GM12873 (cell line): ENCODE measurements at regions not wholly inside any gene's neighbourhood (a gene's known extent, or its start where the extent isn't known, plus 50 kb on each side); places are given as distances from the start of the nearest gene placed in this dataset.

Experiments
- TF ChIP-seq, protein P1 (sequence below): IDR thresholded peaks from 2 replicates; pipeline ENCODE4 v1.5.1; 2012; ENCODE audit warnings: low read depth, mild to moderate bottlenecking, moderate library complexity, low read length, control low read depth; ENCODE audit not compliant: insufficient read depth; ENCODE audit errors: missing control alignments

DNA sequence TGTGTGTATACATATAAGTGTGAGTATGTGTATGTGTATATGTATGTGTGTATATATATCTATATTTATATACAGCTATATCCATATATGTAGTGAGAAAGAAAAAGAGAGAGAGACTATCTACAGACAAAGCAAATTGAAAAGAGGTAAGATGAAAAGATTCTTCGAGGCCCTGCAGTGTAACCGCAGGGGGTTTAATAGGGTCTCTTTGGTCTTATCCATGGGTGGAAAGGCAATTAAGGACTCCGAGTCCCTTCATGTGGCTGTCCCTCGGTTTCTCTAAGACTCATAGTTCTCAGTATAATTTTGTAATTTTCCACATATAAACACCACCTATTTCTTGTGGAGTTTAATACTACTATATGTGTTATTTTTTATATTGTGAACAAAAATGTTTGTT is 50.6 kb upstream of the JAZF1 start:
- TF ChIP-seq, protein P1, sequence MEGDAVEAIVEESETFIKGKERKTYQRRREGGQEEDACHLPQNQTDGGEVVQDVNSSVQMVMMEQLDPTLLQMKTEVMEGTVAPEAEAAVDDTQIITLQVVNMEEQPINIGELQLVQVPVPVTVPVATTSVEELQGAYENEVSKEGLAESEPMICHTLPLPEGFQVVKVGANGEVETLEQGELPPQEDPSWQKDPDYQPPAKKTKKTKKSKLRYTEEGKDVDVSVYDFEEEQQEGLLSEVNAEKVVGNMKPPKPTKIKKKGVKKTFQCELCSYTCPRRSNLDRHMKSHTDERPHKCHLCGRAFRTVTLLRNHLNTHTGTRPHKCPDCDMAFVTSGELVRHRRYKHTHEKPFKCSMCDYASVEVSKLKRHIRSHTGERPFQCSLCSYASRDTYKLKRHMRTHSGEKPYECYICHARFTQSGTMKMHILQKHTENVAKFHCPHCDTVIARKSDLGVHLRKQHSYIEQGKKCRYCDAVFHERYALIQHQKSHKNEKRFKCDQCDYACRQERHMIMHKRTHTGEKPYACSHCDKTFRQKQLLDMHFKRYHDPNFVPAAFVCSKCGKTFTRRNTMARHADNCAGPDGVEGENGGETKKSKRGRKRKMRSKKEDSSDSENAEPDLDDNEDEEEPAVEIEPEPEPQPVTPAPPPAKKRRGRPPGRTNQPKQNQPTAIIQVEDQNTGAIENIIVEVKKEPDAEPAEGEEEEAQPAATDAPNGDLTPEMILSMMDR = no peak

DNA sequence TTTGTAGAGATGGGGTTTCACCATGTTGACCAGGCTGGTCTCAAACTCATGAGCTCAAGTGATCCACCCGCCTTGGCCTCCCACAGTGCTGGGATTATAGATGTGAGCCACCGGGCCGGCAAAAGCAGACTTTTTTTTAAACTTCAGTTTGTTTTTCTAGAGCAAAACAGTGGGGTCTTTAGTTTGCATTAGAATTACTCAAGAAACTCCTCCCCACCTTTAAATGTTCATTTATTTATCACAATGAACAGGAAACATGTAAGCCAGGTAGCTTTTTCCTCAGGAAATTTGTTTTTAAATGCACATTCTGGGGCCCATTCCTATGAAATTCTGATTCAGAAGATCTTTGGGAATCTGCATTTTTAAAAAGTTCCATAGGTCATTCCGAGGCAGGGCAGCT is 56.0 kb upstream of the JAZF1 start:
- TF ChIP-seq, protein P1 = no peak

DNA sequence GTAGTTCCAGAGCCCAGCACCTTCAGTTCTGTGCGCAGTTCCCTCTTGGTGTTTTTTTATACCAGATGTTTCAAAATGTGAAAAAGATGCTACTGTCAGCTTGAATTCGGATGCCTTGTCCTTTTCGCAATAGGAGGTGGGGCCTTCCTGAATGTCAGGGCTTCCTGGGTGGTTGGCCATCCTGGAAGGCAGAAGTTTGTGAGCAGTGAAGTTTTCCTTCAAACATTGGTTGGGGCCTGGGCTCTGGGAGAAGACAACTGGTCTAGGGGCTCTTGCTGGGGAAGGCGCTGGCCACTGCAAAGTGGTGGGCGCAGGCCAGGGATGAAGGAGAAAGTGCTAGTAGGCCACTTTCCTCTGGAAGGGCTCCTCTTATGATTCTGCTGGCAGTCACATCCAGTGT is 56.8 kb upstream of the JAZF1 start:
- TF ChIP-seq, protein P1 = no peak

DNA sequence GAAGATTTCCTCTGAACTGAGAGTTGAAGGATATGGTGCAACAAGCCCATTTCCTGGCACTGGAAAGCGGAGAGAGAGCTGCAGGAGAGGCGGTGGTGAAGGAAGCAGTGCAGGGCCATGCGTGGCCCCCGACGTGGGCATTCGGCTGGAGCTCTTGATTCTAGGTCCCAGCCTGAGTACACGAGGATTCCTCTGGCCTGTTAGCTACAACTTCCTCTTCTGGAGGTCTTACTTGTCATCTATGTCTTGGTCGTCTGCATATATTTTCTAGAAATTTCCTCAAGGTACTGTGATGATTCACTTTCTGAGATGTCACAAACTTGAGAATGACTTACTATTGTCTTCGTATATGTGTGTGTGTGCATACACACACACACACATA is 59.2 kb upstream of the JAZF1 start:
- TF ChIP-seq, protein P1 = no peak

DNA sequence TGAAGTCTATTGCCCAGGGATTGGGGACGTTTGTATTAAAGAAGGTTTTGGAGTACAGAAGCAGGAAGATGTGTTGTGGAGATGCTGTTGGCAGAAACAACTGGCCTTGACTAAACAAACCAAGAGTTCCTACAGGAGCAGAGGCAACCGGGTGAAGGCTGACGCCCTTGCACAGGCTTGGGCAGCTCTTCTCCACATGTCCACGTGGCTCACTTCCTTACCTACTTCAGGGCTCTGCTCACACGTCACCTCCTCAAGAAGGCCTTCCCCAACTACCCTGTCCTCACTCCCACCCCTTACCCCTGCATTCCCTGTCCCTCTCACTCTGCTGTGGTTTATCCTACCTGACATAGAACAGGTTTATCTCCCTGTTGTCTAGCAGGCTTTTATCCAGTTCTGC is 59.9 kb upstream of the JAZF1 start:
- TF ChIP-seq, protein P1 = no peak

DNA sequence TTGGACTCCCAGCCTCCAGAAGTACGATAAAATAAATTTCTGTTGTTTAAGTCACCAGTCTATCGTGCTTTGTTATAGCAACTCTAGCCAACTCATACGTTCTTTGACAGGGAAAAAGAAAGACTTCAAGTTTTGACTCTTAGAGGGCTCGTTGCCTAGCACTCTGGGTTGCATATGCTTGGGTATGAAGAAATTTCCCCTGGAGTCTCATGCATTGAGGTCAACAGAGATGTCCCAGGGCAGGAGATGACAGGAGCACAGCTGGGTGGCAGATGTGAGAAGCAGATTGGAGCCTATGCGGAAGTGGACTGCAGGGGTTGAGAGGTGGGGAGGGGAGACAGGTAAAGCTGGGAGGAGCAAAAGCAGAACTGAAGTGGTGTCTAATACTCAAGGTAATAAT is 63.3 kb upstream of the JAZF1 start:
- TF ChIP-seq, protein P1 = no peak

DNA sequence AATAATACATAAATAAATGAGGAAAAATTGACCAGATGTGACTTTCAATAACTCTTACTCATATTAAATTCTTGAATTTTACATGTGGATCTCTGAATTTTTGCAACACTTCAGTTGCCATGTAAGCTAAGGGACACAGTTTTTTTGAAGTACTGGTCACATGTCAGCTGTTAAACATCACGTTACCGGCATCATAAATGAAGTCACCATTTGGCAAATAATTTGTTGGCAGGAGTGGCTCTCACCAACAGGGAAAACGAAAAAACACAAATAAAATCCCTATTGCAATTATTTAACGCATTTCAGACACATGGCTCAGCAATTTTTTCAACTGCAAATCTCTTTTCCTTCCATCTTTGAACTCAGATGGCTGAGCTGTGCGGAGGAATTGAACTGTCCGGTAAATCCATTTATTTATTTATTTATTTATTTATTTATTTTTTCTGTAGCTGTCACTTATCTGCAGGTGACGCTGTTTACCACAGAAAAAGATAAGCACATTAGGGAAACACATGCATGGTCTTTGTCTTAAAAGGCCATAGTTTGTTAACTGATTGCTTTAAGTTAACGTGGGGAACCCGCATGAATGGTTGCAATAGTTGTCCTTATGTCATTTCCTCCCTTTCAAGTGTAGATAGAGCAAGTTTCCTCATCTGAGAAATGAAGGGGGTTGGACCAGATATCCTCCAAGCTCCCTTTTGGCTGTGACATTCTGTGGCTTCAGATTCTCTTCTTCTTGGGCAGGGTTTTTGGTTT is 64.7 kb upstream of the JAZF1 start:
- TF ChIP-seq, protein P1 = no peak
